Fibroblast of pulmonary artery (primary cell): ENCODE measurements at regions not wholly inside any gene's neighbourhood (a gene's known extent, or its start where the extent isn't known, plus 50 kb on each side); places are given as distances from the start of the nearest gene placed in this dataset.

Experiments
- DNase-seq: peaks from one replicate; pipeline ENCODE4 v3.0.0-alpha.2; 2010; ENCODE audit warnings: low read depth
- H3K4me3 ChIP-seq: replicated peaks from 2 replicates; pipeline ENCODE4 v1.5.1; 2011; ENCODE audit warnings: low read depth, mild to moderate bottlenecking, control low read depth, low read length, moderate library complexity
- CTCF ChIP-seq: IDR thresholded peaks from 2 replicates; pipeline ENCODE4 v1.5.1; 2011; ENCODE audit warnings: mild to moderate bottlenecking, control low read depth, low read length, inconsistent platforms; ENCODE audit errors: missing control alignments

- no peak for TF ChIP-seq CTCF
- no peak for DNase-seq
- H3K4me3 ChIP-seq = no peak overlapping the region
Observed at GRCh38 chr1:115413621-115414020, 75.6 kb upstream of the NGF start.

- no peak for TF ChIP-seq CTCF
- H3K4me3 ChIP-seq = no peak overlapping the region
- DNase-seq = no peak
Observed at GRCh38 chr1:115413208-115413607, 75.2 kb upstream of the NGF start.

GRCh38 chr1:115412733-115413132 is 74.7 kb upstream of the NGF start:
- H3K4me3 ChIP-seq = no peak overlapping the region
- DNase-seq = no peak
- TF ChIP-seq CTCF = no peak

- H3K4me3 ChIP-seq = no peak overlapping the region
- no peak for TF ChIP-seq CTCF
- no peak for DNase-seq
Observed at GRCh38 chr1:115412286-115412685, 74.2 kb upstream of the NGF start.

- DNase-seq = peak; percentile 66
- no peak overlapping the region for H3K4me3 ChIP-seq
- no peak for TF ChIP-seq CTCF
Observed at GRCh38 chr1:115411371-115412063, 73.5 kb upstream of the NGF start.

GRCh38 chr1:115409094-115410015 is 71.3 kb upstream of the NGF start:
- no peak for TF ChIP-seq CTCF
- no peak for DNase-seq
- no peak overlapping the region for H3K4me3 ChIP-seq
